ENCODE measurements at regions not wholly inside any gene's neighbourhood (a gene's known extent, or its start where the extent isn't known, plus 50 kb on each side); places are given as distances from the start of the nearest gene placed in this dataset.
A peak's percentile ranks its signal among the peaks of the same experiment; 100 is the strongest.

- intact Hi-C loops (cut with micrococcal nuclease), result no loop called here
- Mint-ChIP-seq H3K9me3 (peaks cover 6 to 14% (median 9%) of the 10 kb centered on the region in 7 donors), H3K4me1 (peaks cover 19% of the 10 kb centered on the region), H3K4me3 (no peak overlapping the region), H3K27me3 (ENCODE audit: low read depth in 3 of 3) (peaks cover 0 to 6% (median 1%) of the 10 kb centered on the region in 3 donors), H3K36me3 (peaks cover 0 to 4% of the 10 kb centered on the region in 2 donors), H3K27ac (no peak overlapping the region)
- no peak overlapping the region for H3K4me3 ChIP-seq (replicated peaks in 1 of 3; ENCODE audit: low read depth in 2 of 3, low read length in 3 of 3)
- no peak overlapping the region for H2AFZ ChIP-seq (ENCODE audit: insufficient read depth, low read depth, low read length, poor library complexity, severe bottlenecking)
- H3K79me2 ChIP-seq (ENCODE audit: insufficient read depth, low read length), result no peaks in the 10 kb centered on the region
- WGBS (ENCODE audit: insufficient coverage), result no CpG with 5 or more reads among the region's 1 CpG
- H3K4me2 ChIP-seq (replicated peaks; ENCODE audit: extremely low read depth, low read length, poor library complexity, severe bottlenecking), result no peak overlapping the region
- no peak overlapping the region for H3K27ac ChIP-seq (ENCODE audit: low read depth in 1 of 2, low read length in 2 of 2)
- no peaks in the 10 kb centered on the region for H3K36me3 ChIP-seq (replicated peaks in 1 of 2; ENCODE audit: control insufficient read depth in 1 of 2, insufficient read depth in 2 of 2, low read length in 2 of 2)
- H3K27me3 ChIP-seq (ENCODE audit: control insufficient read depth in 2 of 2, insufficient read depth in 2 of 2, low read length in 2 of 2), result no peaks in the 10 kb centered on the region
- TF ChIP-seq CTCF (IDR thresholded peaks at IDR 0.05), result no peak
- no peak overlapping the region for H3K9ac ChIP-seq (ENCODE audit: insufficient read depth, low read length, poor library complexity, severe bottlenecking)
- DNase-seq, result no peak
- H3K4me1 ChIP-seq (ENCODE audit: control insufficient read depth in 1 of 2, insufficient read depth in 2 of 2, low read length in 2 of 2), result peaks cover 17 to 19% of the 10 kb centered on the region in 2 donors
- H3K9me3 ChIP-seq (replicated peaks in 1 of 2; ENCODE audit: control insufficient read depth in 1 of 2, insufficient read depth in 1 of 2, low read length in 2 of 2), result peaks cover 0 to 8% of the 10 kb centered on the region in 2 donors
- no peaks in the 10 kb centered on the region for H4K20me1 ChIP-seq (ENCODE audit: insufficient read depth, low read length)
Measured at GRCh38 chr9:90105773-90106172, 501.0 kb downstream of the GADD45G start.

- H3K9ac ChIP-seq (ENCODE audit: insufficient read depth, low read length, poor library complexity, severe bottlenecking), result no peak overlapping the region
- Mint-ChIP-seq H3K4me3 (peak overlapping the region in 1 of 2 donors; percentile 16), H3K4me1 (peaks cover 17% of the 10 kb centered on the region), H3K27me3 (ENCODE audit: low read depth in 3 of 3) (peaks cover 0 to 6% (median 1%) of the 10 kb centered on the region in 3 donors), H3K27ac (no peak overlapping the region), H3K36me3 (peaks cover 0 to 4% of the 10 kb centered on the region in 2 donors), H3K9me3 (peaks cover 6 to 14% (median 9%) of the 10 kb centered on the region in 7 donors)
- H4K20me1 ChIP-seq (ENCODE audit: insufficient read depth, low read length), result no peaks in the 10 kb centered on the region
- no CpG with 5 or more reads among the region's 4 CpGs for WGBS (ENCODE audit: insufficient coverage)
- intact Hi-C loops (cut with micrococcal nuclease), result no loop called here
- DNase-seq, result no peak
- H3K27ac ChIP-seq (ENCODE audit: low read depth in 1 of 2, low read length in 2 of 2), result no peak overlapping the region
- H3K4me3 ChIP-seq (replicated peaks in 1 of 3; ENCODE audit: low read depth in 2 of 3, low read length in 3 of 3), result no peak overlapping the region
- H2AFZ ChIP-seq (ENCODE audit: insufficient read depth, low read depth, low read length, poor library complexity, severe bottlenecking), result no peak overlapping the region
- H3K4me2 ChIP-seq (replicated peaks; ENCODE audit: extremely low read depth, low read length, poor library complexity, severe bottlenecking), result no peak overlapping the region
- no peak for TF ChIP-seq CTCF (IDR thresholded peaks at IDR 0.05)
- H3K4me1 ChIP-seq (ENCODE audit: control insufficient read depth in 1 of 2, insufficient read depth in 2 of 2, low read length in 2 of 2), result peaks cover 17% of the 10 kb centered on the region in 2 donors
- H3K27me3 ChIP-seq (ENCODE audit: control insufficient read depth in 2 of 2, insufficient read depth in 2 of 2, low read length in 2 of 2), result no peaks in the 10 kb centered on the region
- no peaks in the 10 kb centered on the region for H3K79me2 ChIP-seq (ENCODE audit: insufficient read depth, low read length)
- peaks cover 0 to 8% of the 10 kb centered on the region in 2 donors for H3K9me3 ChIP-seq (replicated peaks in 1 of 2; ENCODE audit: control insufficient read depth in 1 of 2, insufficient read depth in 1 of 2, low read length in 2 of 2)
- no peaks in the 10 kb centered on the region for H3K36me3 ChIP-seq (replicated peaks in 1 of 2; ENCODE audit: control insufficient read depth in 1 of 2, insufficient read depth in 2 of 2, low read length in 2 of 2)
Measured at GRCh38 chr9:90107040-90107725, 502.4 kb downstream of the GADD45G start.
